GM12801 (cell line): ENCODE measurements at regions not wholly inside any gene's neighbourhood (a gene's known extent, or its start where the extent isn't known, plus 50 kb on each side); places are given as distances from the start of the nearest gene placed in this dataset.

ENCODE experiments used
- CTCF ChIP-seq: IDR thresholded peaks from one replicate; pipeline ENCODE4 v1.5.1; 2011; ENCODE audit warnings: control low read depth; ENCODE audit not compliant: insufficient read length; ENCODE audit errors: extremely low read depth

- TF ChIP-seq CTCF, result no peak
Observed at GRCh38 chr4:161256172-161256571, 907.6 kb downstream of the FSTL5 start.

GRCh38 chr4:161254375-161254774 is 909.4 kb downstream of the FSTL5 start:
- no peak for TF ChIP-seq CTCF

GRCh38 chr4:161252520-161253141 is 911.2 kb downstream of the FSTL5 start:
- peak; percentile 63 for TF ChIP-seq CTCF

- no peak for TF ChIP-seq CTCF
Observed at GRCh38 chr4:161249779-161250440, 913.9 kb downstream of the FSTL5 start.

GRCh38 chr4:161248880-161249279 is 914.9 kb downstream of the FSTL5 start:
- TF ChIP-seq CTCF, result no peak

GRCh38 chr4:161247831-161248230 is 916.0 kb downstream of the FSTL5 start:
- TF ChIP-seq CTCF, result no peak

GRCh38 chr4:161238033-161238432 is 925.8 kb downstream of the FSTL5 start:
- no peak for TF ChIP-seq CTCF

GRCh38 chr4:161237495-161237894 is 926.3 kb downstream of the FSTL5 start:
- TF ChIP-seq CTCF, result no peak
